ENCODE measurements at regions not wholly inside any gene's neighbourhood (a gene's known extent, or its start where the extent isn't known, plus 50 kb on each side); places are given as distances from the start of the nearest gene placed in this dataset.

- no peak for DNase-seq (ENCODE audit: low read depth)
- no peak for TF ChIP-seq POLR2A (IDR thresholded peaks at IDR 0.05; ENCODE audit: extremely low read depth, insufficient read length)
- no peak for TF ChIP-seq CTCF (IDR thresholded peaks at IDR 0.05; ENCODE audit: low read depth, low read length)
- no peak for TF ChIP-seq MAX (IDR thresholded peaks at IDR 0.05; ENCODE audit: low read depth, low read length)
- TF ChIP-seq MYC (IDR thresholded peaks at IDR 0.05; ENCODE audit: low read depth, low read length), result no peak
- no peak overlapping the region for H3K4me3 ChIP-seq (ENCODE audit: low read depth, low read length)
Measured at GRCh38 chr1:239590556-239590955, 204.2 kb downstream of the CHRM3 start.

- H3K4me3 ChIP-seq (ENCODE audit: low read depth, low read length), result no peak overlapping the region
- DNase-seq (ENCODE audit: low read depth), result no peak
- TF ChIP-seq POLR2A (IDR thresholded peaks at IDR 0.05; ENCODE audit: extremely low read depth, insufficient read length) (no peak), MAX (IDR thresholded peaks at IDR 0.05; ENCODE audit: low read depth, low read length) (no peak), CTCF (IDR thresholded peaks at IDR 0.05; ENCODE audit: low read depth, low read length) (no peak), MYC (IDR thresholded peaks at IDR 0.05; ENCODE audit: low read depth, low read length) (no peak)
Measured at GRCh38 chr1:239593527-239593926, 207.2 kb downstream of the CHRM3 start.

- H3K4me3 ChIP-seq (ENCODE audit: low read depth, low read length), result no peak overlapping the region
- TF ChIP-seq CTCF (IDR thresholded peaks at IDR 0.05; ENCODE audit: low read depth, low read length), result no peak
- TF ChIP-seq POLR2A (IDR thresholded peaks at IDR 0.05; ENCODE audit: extremely low read depth, insufficient read length), result no peak
- TF ChIP-seq MYC (IDR thresholded peaks at IDR 0.05; ENCODE audit: low read depth, low read length), result no peak
- no peak for TF ChIP-seq MAX (IDR thresholded peaks at IDR 0.05; ENCODE audit: low read depth, low read length)
- DNase-seq (ENCODE audit: low read depth), result no peak
Measured at GRCh38 chr1:239600588-239600987, 214.2 kb downstream of the CHRM3 start.

GRCh38 chr1:239601108-239601507, 214.7 kb downstream of the CHRM3 start:
- H3K4me3 ChIP-seq (ENCODE audit: low read depth, low read length), result no peak overlapping the region
- TF ChIP-seq MAX (IDR thresholded peaks at IDR 0.05; ENCODE audit: low read depth, low read length), result no peak
- no peak for TF ChIP-seq MYC (IDR thresholded peaks at IDR 0.05; ENCODE audit: low read depth, low read length)
- TF ChIP-seq CTCF (IDR thresholded peaks at IDR 0.05; ENCODE audit: low read depth, low read length), result no peak
- TF ChIP-seq POLR2A (IDR thresholded peaks at IDR 0.05; ENCODE audit: extremely low read depth, insufficient read length), result no peak
- no peak for DNase-seq (ENCODE audit: low read depth)

- no peak overlapping the region for H3K4me3 ChIP-seq (ENCODE audit: low read depth, low read length)
- DNase-seq (ENCODE audit: low read depth), result no peak
- no peak for TF ChIP-seq CTCF (IDR thresholded peaks at IDR 0.05; ENCODE audit: low read depth, low read length)
- no peak for TF ChIP-seq MYC (IDR thresholded peaks at IDR 0.05; ENCODE audit: low read depth, low read length)
- TF ChIP-seq POLR2A (IDR thresholded peaks at IDR 0.05; ENCODE audit: extremely low read depth, insufficient read length), result no peak
- no peak for TF ChIP-seq MAX (IDR thresholded peaks at IDR 0.05; ENCODE audit: low read depth, low read length)
Measured at GRCh38 chr1:239603530-239603929, 217.2 kb downstream of the CHRM3 start.
